ENCODE measurements at regions not wholly inside any gene's neighbourhood (a gene's known extent, or its start where the extent isn't known, plus 50 kb on each side); places are given as distances from the start of the nearest gene placed in this dataset.

DNA sequence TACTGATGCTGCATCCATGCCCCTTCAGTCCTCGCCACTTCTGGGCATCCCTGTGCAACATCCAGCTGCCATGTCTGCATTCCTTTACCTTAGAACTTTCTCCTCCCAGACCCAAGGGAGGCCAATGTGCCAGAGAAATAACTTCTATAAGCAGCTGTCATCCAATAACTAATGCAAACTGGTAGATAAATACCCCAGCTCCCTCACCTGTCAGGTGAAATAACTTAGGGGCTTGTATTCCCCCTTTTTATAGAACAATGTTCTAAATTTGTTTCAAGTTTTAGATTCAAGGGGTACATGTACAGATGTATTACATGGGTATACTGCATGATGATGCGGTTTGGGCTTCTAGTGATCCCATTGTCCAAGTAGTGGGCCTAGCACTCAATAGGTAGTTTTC, 880.1 kb downstream of the UQCRFS1 start:
- no peak overlapping the region for H3K27ac ChIP-seq (ENCODE audit: low read depth, low read length)
- peaks cover 0 to 4% (median 0%) of the 10 kb centered on the region in 5 donors for H3K9me3 ChIP-seq (ENCODE audit: control insufficient read depth in 5 of 5, low read length in 5 of 5)
- no peak overlapping the region for H3K4me3 ChIP-seq (ENCODE audit: low read depth in 1 of 5, low read length in 5 of 5)
- H3K27me3 ChIP-seq (ENCODE audit: control insufficient read depth in 5 of 5, insufficient read depth in 4 of 5, low read length in 5 of 5) = peaks cover 0 to 4% (median 0%) of the 10 kb centered on the region in 5 donors
- H3K36me3 ChIP-seq (ENCODE audit: control insufficient read depth in 5 of 5, insufficient read depth in 5 of 5, low read length in 5 of 5) = no peaks in the 10 kb centered on the region
- H3K4me1 ChIP-seq (ENCODE audit: control insufficient read depth in 5 of 5, insufficient read depth in 5 of 5, low read length in 5 of 5) = no peaks in the 10 kb centered on the region
- H3K9ac ChIP-seq (ENCODE audit: low read length in 5 of 5) = no peak overlapping the region

- H3K4me1 ChIP-seq (ENCODE audit: control insufficient read depth in 5 of 5, insufficient read depth in 5 of 5, low read length in 5 of 5) = no peaks in the 10 kb centered on the region
- no peaks in the 10 kb centered on the region for H3K36me3 ChIP-seq (ENCODE audit: control insufficient read depth in 5 of 5, insufficient read depth in 5 of 5, low read length in 5 of 5)
- H3K9me3 ChIP-seq (ENCODE audit: control insufficient read depth in 5 of 5, low read length in 5 of 5) = no peaks in the 10 kb centered on the region
- H3K27me3 ChIP-seq (ENCODE audit: control insufficient read depth in 5 of 5, insufficient read depth in 4 of 5, low read length in 5 of 5) = peaks cover 0 to 4% (median 0%) of the 10 kb centered on the region in 5 donors
- H3K9ac ChIP-seq (ENCODE audit: low read length in 5 of 5) = no peak overlapping the region
- H3K4me3 ChIP-seq (ENCODE audit: low read depth in 1 of 5, low read length in 5 of 5) = no peak overlapping the region
- H3K27ac ChIP-seq (ENCODE audit: low read depth, low read length) = no peak overlapping the region
These were observed 880.6 kb downstream of the UQCRFS1 start for GRCh38 chr19:28332351-28332750.

- peaks cover 0 to 8% (median 0%) of the 10 kb centered on the region in 5 donors for H3K27me3 ChIP-seq (ENCODE audit: control insufficient read depth in 5 of 5, insufficient read depth in 4 of 5, low read length in 5 of 5)
- no peak overlapping the region for H3K27ac ChIP-seq (ENCODE audit: low read depth, low read length)
- no peak overlapping the region for H3K9ac ChIP-seq (ENCODE audit: low read length in 5 of 5)
- H3K4me1 ChIP-seq (ENCODE audit: control insufficient read depth in 5 of 5, insufficient read depth in 5 of 5, low read length in 5 of 5) = no peaks in the 10 kb centered on the region
- H3K36me3 ChIP-seq (ENCODE audit: control insufficient read depth in 5 of 5, insufficient read depth in 5 of 5, low read length in 5 of 5) = no peaks in the 10 kb centered on the region
- H3K4me3 ChIP-seq (ENCODE audit: low read depth in 1 of 5, low read length in 5 of 5) = no peak overlapping the region
- no peaks in the 10 kb centered on the region for H3K9me3 ChIP-seq (ENCODE audit: control insufficient read depth in 5 of 5, low read length in 5 of 5)
These were observed 881.4 kb downstream of the UQCRFS1 start for GRCh38 chr19:28331596-28331995.

GRCh38 chr19:28330831-28331230, 882.1 kb downstream of the UQCRFS1 start:
- Histone ChIP-seq H3K27ac (ENCODE audit: low read depth, low read length) (no peak overlapping the region), H3K27me3 (ENCODE audit: control insufficient read depth in 5 of 5, insufficient read depth in 4 of 5, low read length in 5 of 5) (peaks cover 0 to 8% (median 0%) of the 10 kb centered on the region in 5 donors), H3K9ac (ENCODE audit: low read length in 5 of 5) (no peak overlapping the region), H3K36me3 (ENCODE audit: control insufficient read depth in 5 of 5, insufficient read depth in 5 of 5, low read length in 5 of 5) (no peaks in the 10 kb centered on the region), H3K4me3 (ENCODE audit: low read depth in 1 of 5, low read length in 5 of 5) (no peak overlapping the region), H3K4me1 (ENCODE audit: control insufficient read depth in 5 of 5, insufficient read depth in 5 of 5, low read length in 5 of 5) (no peaks in the 10 kb centered on the region), H3K9me3 (ENCODE audit: control insufficient read depth in 5 of 5, low read length in 5 of 5) (no peaks in the 10 kb centered on the region)

- Histone ChIP-seq H3K27me3 (ENCODE audit: control insufficient read depth in 5 of 5, insufficient read depth in 4 of 5, low read length in 5 of 5) (peaks cover 0 to 8% (median 0%) of the 10 kb centered on the region in 5 donors), H3K9ac (ENCODE audit: low read length in 5 of 5) (no peak overlapping the region), H3K4me1 (ENCODE audit: control insufficient read depth in 5 of 5, insufficient read depth in 5 of 5, low read length in 5 of 5) (no peaks in the 10 kb centered on the region), H3K36me3 (ENCODE audit: control insufficient read depth in 5 of 5, insufficient read depth in 5 of 5, low read length in 5 of 5) (no peaks in the 10 kb centered on the region), H3K27ac (ENCODE audit: low read depth, low read length) (no peak overlapping the region), H3K4me3 (ENCODE audit: low read depth in 1 of 5, low read length in 5 of 5) (no peak overlapping the region), H3K9me3 (ENCODE audit: control insufficient read depth in 5 of 5, low read length in 5 of 5) (no peaks in the 10 kb centered on the region)
These were observed 883.5 kb downstream of the UQCRFS1 start for GRCh38 chr19:28329429-28329828.

DNA sequence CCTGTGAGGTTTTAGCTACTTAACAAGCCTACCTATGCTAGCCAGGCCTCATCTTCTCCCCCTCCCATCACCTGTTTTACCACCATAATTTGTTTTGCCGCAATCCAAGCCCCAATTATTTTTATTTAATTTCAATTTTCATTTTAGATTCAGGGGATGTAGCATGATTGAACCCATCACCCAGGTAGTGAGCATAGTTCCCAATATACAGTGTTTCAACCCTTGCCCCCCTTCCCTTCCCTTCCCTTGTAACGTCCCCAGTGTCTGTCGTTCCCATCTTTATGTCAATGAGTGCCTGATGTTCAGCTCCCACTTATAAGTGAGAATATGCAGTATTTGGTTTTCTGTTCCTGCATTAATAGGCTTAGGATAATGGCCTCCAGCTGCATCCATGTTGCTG, 885.0 kb downstream of the UQCRFS1 start:
- no peak overlapping the region for H3K27ac ChIP-seq (ENCODE audit: low read depth, low read length)
- no peak overlapping the region for H3K9ac ChIP-seq (ENCODE audit: low read length in 5 of 5)
- H3K27me3 ChIP-seq (ENCODE audit: control insufficient read depth in 5 of 5, insufficient read depth in 4 of 5, low read length in 5 of 5) = peaks cover 0 to 8% (median 0%) of the 10 kb centered on the region in 5 donors
- no peaks in the 10 kb centered on the region for H3K36me3 ChIP-seq (ENCODE audit: control insufficient read depth in 5 of 5, insufficient read depth in 5 of 5, low read length in 5 of 5)
- no peak overlapping the region for H3K4me3 ChIP-seq (ENCODE audit: low read depth in 1 of 5, low read length in 5 of 5)
- no peaks in the 10 kb centered on the region for H3K4me1 ChIP-seq (ENCODE audit: control insufficient read depth in 5 of 5, insufficient read depth in 5 of 5, low read length in 5 of 5)
- H3K9me3 ChIP-seq (ENCODE audit: control insufficient read depth in 5 of 5, low read length in 5 of 5) = no peaks in the 10 kb centered on the region

DNA sequence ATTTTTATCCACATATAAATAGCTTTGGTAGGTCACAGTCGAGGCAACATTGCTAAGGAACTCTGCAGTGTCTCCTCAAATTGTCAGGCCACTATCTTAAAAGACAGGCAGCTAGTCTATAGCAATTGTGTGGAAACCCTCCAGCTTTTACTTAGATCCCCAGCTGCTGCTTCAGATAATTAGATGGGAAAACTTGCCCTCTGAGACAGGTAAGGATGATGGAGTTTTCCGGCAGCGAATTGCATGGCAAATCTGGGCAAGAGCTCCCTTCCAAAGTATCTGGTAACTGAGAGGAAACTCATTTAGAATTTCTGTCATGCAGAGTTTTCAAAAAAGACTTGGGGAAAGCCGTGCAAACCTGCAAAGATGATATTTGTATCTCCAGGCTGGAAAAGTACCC, 886.2 kb downstream of the UQCRFS1 start:
- H3K9ac ChIP-seq (ENCODE audit: low read length in 5 of 5) = no peak overlapping the region
- H3K36me3 ChIP-seq (ENCODE audit: control insufficient read depth in 5 of 5, insufficient read depth in 5 of 5, low read length in 5 of 5) = no peaks in the 10 kb centered on the region
- H3K27ac ChIP-seq (ENCODE audit: low read depth, low read length) = no peak overlapping the region
- H3K4me1 ChIP-seq (ENCODE audit: control insufficient read depth in 5 of 5, insufficient read depth in 5 of 5, low read length in 5 of 5) = peaks cover 0 to 3% (median 0%) of the 10 kb centered on the region in 5 donors
- H3K9me3 ChIP-seq (ENCODE audit: control insufficient read depth in 5 of 5, low read length in 5 of 5) = no peaks in the 10 kb centered on the region
- H3K4me3 ChIP-seq (ENCODE audit: low read depth in 1 of 5, low read length in 5 of 5) = no peak overlapping the region
- peaks cover 0 to 8% (median 0%) of the 10 kb centered on the region in 5 donors for H3K27me3 ChIP-seq (ENCODE audit: control insufficient read depth in 5 of 5, insufficient read depth in 4 of 5, low read length in 5 of 5)

GRCh38 chr19:28324275-28325060, 888.5 kb downstream of the UQCRFS1 start:
- Histone ChIP-seq H3K9me3 (ENCODE audit: control insufficient read depth in 5 of 5, low read length in 5 of 5) (no peaks in the 10 kb centered on the region), H3K9ac (ENCODE audit: low read length in 5 of 5) (no peak overlapping the region), H3K36me3 (ENCODE audit: control insufficient read depth in 5 of 5, insufficient read depth in 5 of 5, low read length in 5 of 5) (no peaks in the 10 kb centered on the region), H3K4me1 (ENCODE audit: control insufficient read depth in 5 of 5, insufficient read depth in 5 of 5, low read length in 5 of 5) (peaks cover 0 to 3% (median 0%) of the 10 kb centered on the region in 5 donors), H3K27ac (ENCODE audit: low read depth, low read length) (no peak overlapping the region), H3K27me3 (ENCODE audit: control insufficient read depth in 5 of 5, insufficient read depth in 4 of 5, low read length in 5 of 5) (peaks cover 0 to 8% (median 0%) of the 10 kb centered on the region in 5 donors), H3K4me3 (ENCODE audit: low read depth in 1 of 5, low read length in 5 of 5) (no peak overlapping the region)

DNA sequence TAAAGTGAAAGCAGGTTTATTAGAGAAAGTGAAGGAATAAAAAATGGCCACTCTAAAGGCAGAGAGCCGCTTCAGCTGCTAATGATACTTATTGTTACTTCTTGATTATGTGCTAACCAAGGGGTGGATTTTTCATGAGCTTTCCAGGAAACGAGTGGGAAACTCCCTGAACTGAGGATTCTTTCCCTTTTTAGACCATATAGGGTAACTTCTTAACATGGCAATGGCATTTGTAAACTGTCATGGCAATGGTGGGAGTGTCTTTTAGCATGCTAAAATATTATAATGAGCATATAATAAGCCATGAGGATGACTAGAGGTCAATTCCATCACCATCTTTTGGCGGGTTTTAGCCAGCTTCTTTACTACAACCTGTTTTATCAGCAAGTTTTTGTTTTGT, 890.0 kb downstream of the UQCRFS1 start:
- Histone ChIP-seq H3K4me3 (ENCODE audit: low read depth in 1 of 5, low read length in 5 of 5) (no peak overlapping the region), H3K27me3 (ENCODE audit: control insufficient read depth in 5 of 5, insufficient read depth in 4 of 5, low read length in 5 of 5) (peaks cover 0 to 8% (median 0%) of the 10 kb centered on the region in 5 donors), H3K4me1 (ENCODE audit: control insufficient read depth in 5 of 5, insufficient read depth in 5 of 5, low read length in 5 of 5) (peaks cover 0 to 3% (median 0%) of the 10 kb centered on the region in 5 donors), H3K9ac (ENCODE audit: low read length in 5 of 5) (no peak overlapping the region), H3K27ac (ENCODE audit: low read depth, low read length) (no peak overlapping the region), H3K36me3 (ENCODE audit: control insufficient read depth in 5 of 5, insufficient read depth in 5 of 5, low read length in 5 of 5) (no peaks in the 10 kb centered on the region), H3K9me3 (ENCODE audit: control insufficient read depth in 5 of 5, low read length in 5 of 5) (no peaks in the 10 kb centered on the region)

DNA sequence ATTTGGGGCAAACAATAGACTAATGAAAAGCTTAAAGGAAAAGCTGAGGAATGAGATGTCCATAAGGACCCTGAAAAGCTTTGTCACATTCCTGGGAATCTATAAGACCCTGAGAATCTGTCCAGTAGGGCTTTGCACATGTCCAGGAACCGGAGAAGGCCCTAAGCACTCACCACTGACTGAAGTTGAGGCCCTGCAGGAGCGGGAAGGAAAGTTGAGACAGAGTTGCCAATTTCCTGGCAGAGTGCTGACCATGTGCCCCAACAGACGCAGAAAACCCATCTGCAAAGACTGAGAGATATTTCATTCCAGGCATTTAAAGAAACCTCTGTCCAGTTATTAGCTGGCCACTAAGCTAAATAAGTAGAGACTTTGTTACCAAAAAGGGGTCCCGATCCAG, 890.5 kb downstream of the UQCRFS1 start:
- peaks cover 0 to 6% (median 0%) of the 10 kb centered on the region in 5 donors for H3K27me3 ChIP-seq (ENCODE audit: control insufficient read depth in 5 of 5, insufficient read depth in 4 of 5, low read length in 5 of 5)
- H3K4me1 ChIP-seq (ENCODE audit: control insufficient read depth in 5 of 5, insufficient read depth in 5 of 5, low read length in 5 of 5) = peaks cover 0 to 3% (median 0%) of the 10 kb centered on the region in 5 donors
- no peaks in the 10 kb centered on the region for H3K9me3 ChIP-seq (ENCODE audit: control insufficient read depth in 5 of 5, low read length in 5 of 5)
- no peak overlapping the region for H3K27ac ChIP-seq (ENCODE audit: low read depth, low read length)
- no peaks in the 10 kb centered on the region for H3K36me3 ChIP-seq (ENCODE audit: control insufficient read depth in 5 of 5, insufficient read depth in 5 of 5, low read length in 5 of 5)
- H3K9ac ChIP-seq (ENCODE audit: low read length in 5 of 5) = no peak overlapping the region
- H3K4me3 ChIP-seq (ENCODE audit: low read depth in 1 of 5, low read length in 5 of 5) = no peak overlapping the region
